Left colon (tissue), 2 donors: ENCODE measurements at regions not wholly inside any gene's neighbourhood (a gene's known extent, or its start where the extent isn't known, plus 50 kb on each side); places are given as distances from the start of the nearest gene placed in this dataset.
"Not testable (repeated sequence)": the region's sequence is repeated elsewhere in the genome, so short reads cannot be mapped to it uniquely, and the experiment has no call there.

Experiments
- ATAC-seq: fragments of 200-7000 bp; cut with Tn5 transposase; one replicate; pipeline ENCODE4 v1.9.1; 2020; ENCODE audit warnings: mild to moderate bottlenecking, moderate library complexity
- DNase-seq, 2 donors: peaks; one replicate each; pipeline ENCODE4 v3.0.0-alpha.2; 2020
- intact Hi-C, 2 donors: fragments of 100-400 bp; cut with DNase I in 1 of 2; cut with micrococcal nuclease in 1 of 2; formaldehyde crosslinking; loops; one replicate each; pipeline versions ENCODE4 v1.11.2 to v1.14.0; 2022; cut with DNase I, micrococcal nuclease
- donor health status: DM: no; HTN: no; CAD: no.
- donor health status: DM: yes; HTN: yes; CAD: no.

- ATAC-seq (no peak), DNase-seq (no peak)
- intact Hi-C loops: no loop called here
Observed at GRCh38 chr2:57314682-57315081, 731.9 kb upstream of the VRK2 start.

- no peak for DNase-seq
- intact Hi-C loops: no loop called here
- no peak for ATAC-seq
Observed at GRCh38 chr2:57330447-57330846, 716.2 kb upstream of the VRK2 start.

- intact Hi-C loops: no loop called here
- DNase-seq (no peak), ATAC-seq (no peak)
Observed at GRCh38 chr2:57333221-57333620, 713.4 kb upstream of the VRK2 start.

GRCh38 chr2:57343391-57344006 is 703.1 kb upstream of the VRK2 start:
- DNase-seq (no peak), ATAC-seq (no peak)
- intact Hi-C loops: no loop called here

- ATAC-seq: no peak
- intact Hi-C loops: no loop called here
- DNase-seq: no peak
Observed at GRCh38 chr2:57368190-57368589, 678.4 kb upstream of the VRK2 start.

- intact Hi-C loops: no loop called here
- no peak for ATAC-seq
- DNase-seq: no peak
Observed at GRCh38 chr2:57370882-57371585, 675.6 kb upstream of the VRK2 start.

GRCh38 chr2:57372237-57372984 is 674.2 kb upstream of the VRK2 start:
- DNase-seq: no peak
- intact Hi-C loops: no loop called here
- ATAC-seq: no peak

- intact Hi-C loops: no loop called here
- DNase-seq (no peak), ATAC-seq (no peak)
Observed at GRCh38 chr2:57373530-57373929, 673.1 kb upstream of the VRK2 start.

- intact Hi-C loops: no loop called here
- DNase-seq: no peak
- ATAC-seq: no peak
Observed at GRCh38 chr2:57376985-57377384, 669.6 kb upstream of the VRK2 start.

GRCh38 chr2:57386305-57386704 is 660.3 kb upstream of the VRK2 start:
- no peak for DNase-seq
- intact Hi-C loops: no loop called here
- ATAC-seq: no peak

- intact Hi-C loops: no loop called here
- DNase-seq (no peak), ATAC-seq (no peak)
Observed at GRCh38 chr2:57396355-57397098, 650.1 kb upstream of the VRK2 start.

GRCh38 chr2:57397550-57398360 is 648.9 kb upstream of the VRK2 start:
- no peak for DNase-seq
- intact Hi-C loops: no loop called here
- ATAC-seq: no peak

- DNase-seq (no peak), ATAC-seq (no peak)
- intact Hi-C loops: no loop called here
Observed at GRCh38 chr2:57399057-57399456, 647.5 kb upstream of the VRK2 start.

GRCh38 chr2:57402096-57402495 is 644.5 kb upstream of the VRK2 start:
- ATAC-seq (no peak), DNase-seq (no peak)
- intact Hi-C loops: no loop called here

GRCh38 chr2:57402755-57403154 is 643.9 kb upstream of the VRK2 start:
- ATAC-seq: no peak
- no peak for DNase-seq
- intact Hi-C loops: no loop called here

GRCh38 chr2:57407772-57408201 is 638.8 kb upstream of the VRK2 start:
- DNase-seq: no peak
- intact Hi-C loops: no loop called here
- ATAC-seq: no peak

GRCh38 chr2:57408587-57408986 is 638.0 kb upstream of the VRK2 start:
- intact Hi-C loops: no loop called here
- ATAC-seq (no peak), DNase-seq (no peak)

GRCh38 chr2:57417007-57417406 is 629.6 kb upstream of the VRK2 start:
- ATAC-seq (no peak), DNase-seq (no peak)
- intact Hi-C loops: no loop called here

GRCh38 chr2:57418859-57419346 is 627.7 kb upstream of the VRK2 start:
- ATAC-seq, intact Hi-C loops, DNase-seq: not testable (repeated sequence)
